Breast epithelium (tissue), 3 donors: ENCODE measurements at regions not wholly inside any gene's neighbourhood (a gene's known extent, or its start where the extent isn't known, plus 50 kb on each side); places are given as distances from the start of the nearest gene placed in this dataset.

ENCODE experiments used
- CTCF ChIP-seq, 3 donors: fragments of 450-650 bp; IDR thresholded peaks; one replicate each; pipeline ENCODE4 v1.5.1; 2016 to 2017; ENCODE audit warnings: antibody characterized with exemption in 3 of 3, mild to moderate bottlenecking in 3 of 3, moderate library complexity in 3 of 3
- POLR2A ChIP-seq: fragments of 450-650 bp; IDR thresholded peaks from one replicate; pipeline ENCODE4 v1.6.1; 2016; ENCODE audit warnings: antibody characterized with exemption, mild to moderate bottlenecking, moderate library complexity

- no peak for TF ChIP-seq CTCF (IDR thresholded peaks at IDR 0.05)
- TF ChIP-seq POLR2A, result no peak
Measured at GRCh38 chr13:58051807-58052375, 420.3 kb downstream of the PCDH17 start.
